HEK293 (cell line): ENCODE measurements at regions not wholly inside any gene's neighbourhood (a gene's known extent, or its start where the extent isn't known, plus 50 kb on each side); places are given as distances from the start of the nearest gene placed in this dataset.

Experiments
- CTCF ChIA-PET: fragments of 350-600 bp; formaldehyde crosslinking; extraction: SDS; loops from one replicate; lab custom pipeline; 2021; ENCODE audit warnings: antibody characterized with exemption; lab: Yijun Ruan, JAX
- POLR2A ChIA-PET: fragments of 300-600 bp; formaldehyde crosslinking; extraction: SDS; loops from one replicate; lab custom pipeline; 2020; ENCODE audit warnings: antibody characterized with exemption, inconsistent platforms; lab: Yijun Ruan, JAX
- H3K27ac ChIP-seq: fragments of 200-500 bp; sonication (Bioruptor generic); 2 replicates; pipeline ENCODE4 v1.5.1; 2014; ENCODE audit warnings: low read depth, low read length, control low read depth, inconsistent platforms; ENCODE audit errors: extremely low read depth
- H3K36me3 ChIP-seq, 2 experiments: fragments of 200-500 bp in 1 of 2; sonication (Bioruptor generic) in 1 of 2; 1 replicate in 1 of 2; 2 replicates in 1 of 2; pipeline ENCODE4 v1.5.1; 2014 to 2017; ENCODE audit warnings: inconsistent platforms in 2 of 2, low read length in 2 of 2; ENCODE audit not compliant: control insufficient read depth in 2 of 2, insufficient read depth in 1 of 2
- H3K4me1 ChIP-seq: fragments of 200-500 bp; sonication (Bioruptor generic); 2 replicates; pipeline ENCODE4 v1.5.1; 2014; ENCODE audit warnings: mild to moderate bottlenecking, low read length, inconsistent platforms; ENCODE audit not compliant: control insufficient read depth, insufficient read depth
- H3K4me3 ChIP-seq: 2 replicates; pipeline ENCODE4 v1.5.1; 2011; ENCODE audit warnings: low read depth, mild to moderate bottlenecking, control low read depth, low read length, moderate library complexity
- H3K9me3 ChIP-seq: fragments of 200-500 bp; sonication (Bioruptor generic); 2 replicates; pipeline ENCODE4 v1.5.1; 2014; ENCODE audit warnings: low read depth, low read length, inconsistent platforms; ENCODE audit not compliant: control insufficient read depth, insufficient read depth
- ATF2 ChIP-seq: fragments of 450-650 bp; formaldehyde crosslinking; IDR thresholded peaks from 2 replicates; pipeline ENCODE4 v1.5.1; 2016; ENCODE audit warnings: missing biosample characterization, missing genetic modification characterization, low read depth
- MZF1 ChIP-seq: fragments of 450-650 bp; formaldehyde crosslinking; IDR thresholded peaks from 2 replicates; pipeline ENCODE4 v1.5.1; 2017; ENCODE audit warnings: missing biosample characterization, missing genetic modification characterization, borderline replicate concordance
- PRDM10 ChIP-seq: fragments of 450-650 bp; formaldehyde crosslinking; IDR thresholded peaks from 2 replicates; pipeline ENCODE4 v1.5.1; 2016; ENCODE audit warnings: missing biosample characterization, missing genetic modification characterization
- REST ChIP-seq: fragments of 450-650 bp; formaldehyde crosslinking; IDR thresholded peaks from 2 replicates; pipeline ENCODE4 v1.5.1; 2016; ENCODE audit warnings: missing biosample characterization, missing genetic modification characterization
- TRIM28 ChIP-seq: IDR thresholded peaks from 2 replicates; pipeline ENCODE4 v1.6.1; 2011; ENCODE audit warnings: low read length, control low read depth, borderline replicate concordance
- YY2 ChIP-seq: fragments of 450-650 bp; formaldehyde crosslinking; IDR thresholded peaks from 2 replicates; pipeline ENCODE4 v1.5.1; 2016; ENCODE audit warnings: missing biosample characterization, missing genetic modification characterization
- ZBTB21 ChIP-seq: fragments of 450-650 bp; formaldehyde crosslinking; IDR thresholded peaks from 2 replicates; pipeline ENCODE4 v1.5.1; 2017; ENCODE audit warnings: missing biosample characterization, missing genetic modification characterization
- ZBTB26 ChIP-seq: fragments of 450-650 bp; formaldehyde crosslinking; optimal IDR thresholded peaks from 2 replicates; pipeline ENCODE3; 2016; ENCODE audit warnings: missing biosample characterization, mild to moderate bottlenecking, missing genetic modification characterization
- ZFP3 ChIP-seq: fragments of 450-650 bp; formaldehyde crosslinking; IDR thresholded peaks from 2 replicates; pipeline ENCODE4 v1.5.1; 2016; ENCODE audit warnings: low read depth, missing biosample characterization, missing genetic modification characterization
- ZFP41 ChIP-seq: fragments of 450-650 bp; formaldehyde crosslinking; IDR thresholded peaks from 2 replicates; pipeline ENCODE4 v1.5.1; 2016; ENCODE audit warnings: missing biosample characterization, missing genetic modification characterization, borderline replicate concordance
- ZNF10 ChIP-seq: fragments of 450-650 bp; formaldehyde crosslinking; IDR thresholded peaks from 2 replicates; pipeline ENCODE4 v1.5.1; 2017; ENCODE audit warnings: missing biosample characterization, missing genetic modification characterization
- ZNF132 ChIP-seq: fragments of 450-650 bp; formaldehyde crosslinking; IDR thresholded peaks from 2 replicates; pipeline ENCODE4 v1.5.1; 2017; ENCODE audit warnings: missing biosample characterization, missing genetic modification characterization, borderline replicate concordance
- ZNF202 ChIP-seq: fragments of 450-650 bp; formaldehyde crosslinking; IDR thresholded peaks from 2 replicates; pipeline ENCODE4 v1.5.1; 2016; ENCODE audit warnings: missing biosample characterization, missing genetic modification characterization, borderline replicate concordance
- ZNF211 ChIP-seq: fragments of 450-650 bp; formaldehyde crosslinking; IDR thresholded peaks from 2 replicates; pipeline ENCODE4 v1.5.1; 2016; ENCODE audit warnings: low read depth, missing biosample characterization, missing genetic modification characterization
- ZNF223 ChIP-seq: fragments of 450-650 bp; formaldehyde crosslinking; IDR thresholded peaks from 2 replicates; pipeline ENCODE4 v1.5.1; 2016; ENCODE audit warnings: missing biosample characterization, missing genetic modification characterization
- ZNF266 ChIP-seq: fragments of 450-650 bp; formaldehyde crosslinking; IDR thresholded peaks from 2 replicates; pipeline ENCODE4 v1.5.1; 2016; ENCODE audit warnings: missing biosample characterization, missing genetic modification characterization, low read depth
- ZNF837 ChIP-seq: fragments of 450-650 bp; formaldehyde crosslinking; IDR thresholded peaks from 2 replicates; pipeline ENCODE4 v1.5.1; 2016; ENCODE audit warnings: missing biosample characterization, missing genetic modification characterization
- TF ChIP-seq, protein P1 (sequence below): fragments of 450-650 bp; formaldehyde crosslinking; IDR thresholded peaks from 2 replicates; pipeline ENCODE4 v1.5.1; 2016; ENCODE audit warnings: missing biosample characterization, missing genetic modification characterization
- TF ChIP-seq, protein P2 (sequence below): fragments of 450-650 bp; formaldehyde crosslinking; IDR thresholded peaks from 2 replicates; pipeline ENCODE4 v1.5.1; 2016; ENCODE audit warnings: missing biosample characterization, missing genetic modification characterization
- TF ChIP-seq, protein P3 (sequence below): fragments of 450-650 bp; formaldehyde crosslinking; IDR thresholded peaks from 2 replicates; pipeline ENCODE4 v1.5.1; 2016; ENCODE audit warnings: missing biosample characterization, missing genetic modification characterization

GRCh38 chr13:65112531-65112941 lies 2117.6 kb downstream of the PCDH9 start:
- ChIA-PET CTCF (no interaction called here), POLR2A (interaction anchor here (0.7 kb wide), 1 partner anchor 332 kb away, joined by 3 read pairs; no protein-coding TSS in a partner anchor)
- H3K36me3 ChIP-seq, result no peaks in the 10 kb centered on the region
- TF ChIP-seq, protein P1, sequence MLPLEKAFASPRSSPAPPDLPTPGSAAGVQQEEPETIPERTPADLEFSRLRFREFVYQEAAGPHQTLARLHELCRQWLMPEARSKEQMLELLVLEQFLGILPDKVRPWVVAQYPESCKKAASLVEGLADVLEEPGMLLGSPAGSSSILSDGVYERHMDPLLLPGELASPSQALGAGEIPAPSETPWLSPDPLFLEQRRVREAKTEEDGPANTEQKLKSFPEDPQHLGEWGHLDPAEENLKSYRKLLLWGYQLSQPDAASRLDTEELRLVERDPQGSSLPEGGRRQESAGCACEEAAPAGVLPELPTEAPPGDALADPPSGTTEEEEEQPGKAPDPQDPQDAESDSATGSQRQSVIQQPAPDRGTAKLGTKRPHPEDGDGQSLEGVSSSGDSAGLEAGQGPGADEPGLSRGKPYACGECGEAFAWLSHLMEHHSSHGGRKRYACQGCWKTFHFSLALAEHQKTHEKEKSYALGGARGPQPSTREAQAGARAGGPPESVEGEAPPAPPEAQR (tag by site-specific recombination), result no peak
- TF ChIP-seq REST, result no peak
- TF ChIP-seq ZNF837 (tag by site-specific recombination), result no peak
- TF ChIP-seq ZFP3 (tag by site-specific recombination), result no peak
- no peak for TF ChIP-seq PRDM10 (tag by site-specific recombination)
- no peak for TF ChIP-seq TRIM28
- no peak for TF ChIP-seq ZNF266 (tag by site-specific recombination)
- TF ChIP-seq ZNF223 (tag by site-specific recombination), result no peak
- TF ChIP-seq ATF2 (tag by site-specific recombination), result no peak
- TF ChIP-seq, protein P2, sequence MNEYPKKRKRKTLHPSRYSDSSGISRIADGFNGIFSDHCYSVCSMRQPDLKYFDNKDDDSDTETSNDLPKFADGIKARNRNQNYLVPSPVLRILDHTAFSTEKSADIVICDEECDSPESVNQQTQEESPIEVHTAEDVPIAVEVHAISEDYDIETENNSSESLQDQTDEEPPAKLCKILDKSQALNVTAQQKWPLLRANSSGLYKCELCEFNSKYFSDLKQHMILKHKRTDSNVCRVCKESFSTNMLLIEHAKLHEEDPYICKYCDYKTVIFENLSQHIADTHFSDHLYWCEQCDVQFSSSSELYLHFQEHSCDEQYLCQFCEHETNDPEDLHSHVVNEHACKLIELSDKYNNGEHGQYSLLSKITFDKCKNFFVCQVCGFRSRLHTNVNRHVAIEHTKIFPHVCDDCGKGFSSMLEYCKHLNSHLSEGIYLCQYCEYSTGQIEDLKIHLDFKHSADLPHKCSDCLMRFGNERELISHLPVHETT, result no peak
- TF ChIP-seq YY2 (tag by site-specific recombination), result no peak
- no peak for TF ChIP-seq ZBTB21
- H3K4me1 ChIP-seq, result no peaks in the 10 kb centered on the region
- no peak overlapping the region for H3K4me3 ChIP-seq
- H3K9me3 ChIP-seq, result no peaks in the 10 kb centered on the region
- H3K27ac ChIP-seq, result no peak overlapping the region

DNA sequence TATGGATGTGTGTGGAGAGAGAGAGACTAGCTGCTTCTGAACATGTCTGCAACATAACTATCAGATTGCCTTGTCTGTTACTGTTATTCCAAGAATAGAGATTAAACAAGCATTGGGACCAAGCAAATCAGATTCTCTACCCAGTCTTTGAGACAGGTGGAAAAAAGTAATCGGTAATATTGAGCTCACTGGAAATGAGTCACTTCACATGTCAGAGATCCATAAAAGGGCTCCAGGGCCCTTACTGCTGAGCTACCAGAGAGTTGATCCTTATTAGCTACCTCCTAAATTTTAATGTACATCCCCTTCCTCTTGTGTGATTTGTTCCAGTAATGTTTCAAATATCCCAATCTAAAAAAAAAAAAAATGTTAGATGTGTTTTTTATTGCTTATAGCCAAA lies 2118.0 kb downstream of the PCDH9 start:
- ChIA-PET POLR2A (interaction anchor here (0.7 kb wide), 1 partner anchor 332 kb away, joined by 3 read pairs; no protein-coding TSS in a partner anchor), CTCF (no interaction called here)
- Histone ChIP-seq H3K4me3 (no peak overlapping the region), H3K36me3 (no peaks in the 10 kb centered on the region), H3K4me1 (no peaks in the 10 kb centered on the region), H3K27ac (no peak overlapping the region), H3K9me3 (no peaks in the 10 kb centered on the region)
- TF ChIP-seq MZF1 (tag by site-specific recombination) (no peak), ZNF132 (tag by site-specific recombination) (no peak), ZNF211 (tag by site-specific recombination) (no peak), ZBTB26 (tag by site-specific recombination) (no peak), ZFP41 (tag by site-specific recombination) (no peak), ZNF202 (tag by site-specific recombination) (no peak), ZNF10 (tag by site-specific recombination) (no peak)
- TF ChIP-seq, protein P3, sequence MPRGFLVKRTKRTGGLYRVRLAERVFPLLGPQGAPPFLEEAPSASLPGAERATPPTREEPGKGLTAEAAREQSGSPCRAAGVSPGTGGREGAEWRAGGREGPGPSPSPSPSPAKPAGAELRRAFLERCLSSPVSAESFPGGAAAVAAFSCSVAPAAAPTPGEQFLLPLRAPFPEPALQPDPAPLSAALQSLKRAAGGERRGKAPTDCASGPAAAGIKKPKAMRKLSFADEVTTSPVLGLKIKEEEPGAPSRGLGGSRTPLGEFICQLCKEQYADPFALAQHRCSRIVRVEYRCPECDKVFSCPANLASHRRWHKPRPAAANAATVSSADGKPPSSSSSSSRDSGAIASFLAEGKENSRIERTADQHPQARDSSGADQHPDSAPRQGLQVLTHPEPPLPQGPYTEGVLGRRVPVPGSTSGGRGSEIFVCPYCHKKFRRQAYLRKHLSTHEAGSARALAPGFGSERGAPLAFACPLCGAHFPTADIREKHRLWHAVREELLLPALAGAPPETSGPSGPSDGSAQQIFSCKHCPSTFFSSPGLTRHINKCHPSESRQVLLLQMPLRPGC (tag by site-specific recombination), result no peak
